ENCODE measurements at regions not wholly inside any gene's neighbourhood (a gene's known extent, or its start where the extent isn't known, plus 50 kb on each side); places are given as distances from the start of the nearest gene placed in this dataset.

- Histone ChIP-seq H3K4me1 (peaks cover 3 to 6% (median 5%) of the 10 kb centered on the region in 3 donors), H3K9me3 (no peaks in the 10 kb centered on the region), H3K27me3 (no peaks in the 10 kb centered on the region), H3K36me3 (no peaks in the 10 kb centered on the region), H3K4me3 (no peak overlapping the region), H3K27ac (no peak overlapping the region)
- DNase-seq (no peak), FAIRE-seq (no peak), ATAC-seq (no peak)
- 83 to 98% methylated on average over 3 of the region's 3 CpGs for WGBS, 2 donors
- TF ChIP-seq, protein P1, sequence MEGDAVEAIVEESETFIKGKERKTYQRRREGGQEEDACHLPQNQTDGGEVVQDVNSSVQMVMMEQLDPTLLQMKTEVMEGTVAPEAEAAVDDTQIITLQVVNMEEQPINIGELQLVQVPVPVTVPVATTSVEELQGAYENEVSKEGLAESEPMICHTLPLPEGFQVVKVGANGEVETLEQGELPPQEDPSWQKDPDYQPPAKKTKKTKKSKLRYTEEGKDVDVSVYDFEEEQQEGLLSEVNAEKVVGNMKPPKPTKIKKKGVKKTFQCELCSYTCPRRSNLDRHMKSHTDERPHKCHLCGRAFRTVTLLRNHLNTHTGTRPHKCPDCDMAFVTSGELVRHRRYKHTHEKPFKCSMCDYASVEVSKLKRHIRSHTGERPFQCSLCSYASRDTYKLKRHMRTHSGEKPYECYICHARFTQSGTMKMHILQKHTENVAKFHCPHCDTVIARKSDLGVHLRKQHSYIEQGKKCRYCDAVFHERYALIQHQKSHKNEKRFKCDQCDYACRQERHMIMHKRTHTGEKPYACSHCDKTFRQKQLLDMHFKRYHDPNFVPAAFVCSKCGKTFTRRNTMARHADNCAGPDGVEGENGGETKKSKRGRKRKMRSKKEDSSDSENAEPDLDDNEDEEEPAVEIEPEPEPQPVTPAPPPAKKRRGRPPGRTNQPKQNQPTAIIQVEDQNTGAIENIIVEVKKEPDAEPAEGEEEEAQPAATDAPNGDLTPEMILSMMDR (IDR thresholded peaks at IDR 0.05) = no peak
- intact Hi-C loops (cut with DNase I) = no loop called here
Observed at GRCh38 chr2:43058726-43059110, 167.7 kb downstream of the ZFP36L2 start.

GRCh38 chr2:43057742-43058725 is 168.4 kb downstream of the ZFP36L2 start:
- FAIRE-seq = no peak
- WGBS, 2 donors = 83 to 85% methylated on average over 20 of the region's 20 CpGs
- TF ChIP-seq, protein P1 (IDR thresholded peaks at IDR 0.05) = no peak
- H3K27ac ChIP-seq = no peak overlapping the region
- H3K4me3 ChIP-seq = no peak overlapping the region
- no peak for ATAC-seq
- no peaks in the 10 kb centered on the region for H3K9me3 ChIP-seq
- DNase-seq = no peak
- H3K36me3 ChIP-seq = no peaks in the 10 kb centered on the region
- intact Hi-C loops (cut with DNase I) = no loop called here
- H3K27me3 ChIP-seq = no peaks in the 10 kb centered on the region
- H3K4me1 ChIP-seq = peaks cover 5 to 10% (median 9%) of the 10 kb centered on the region in 3 donors

GRCh38 chr2:43057026-43057741 is 169.2 kb downstream of the ZFP36L2 start:
- Histone ChIP-seq H3K9me3 (no peaks in the 10 kb centered on the region), H3K4me3 (no peak overlapping the region), H3K36me3 (no peaks in the 10 kb centered on the region), H3K4me1 (peaks cover 5 to 13% (median 10%) of the 10 kb centered on the region in 3 donors), H3K27ac (no peak overlapping the region), H3K27me3 (no peaks in the 10 kb centered on the region)
- ATAC-seq (peak; percentile 63 to 79 (median 73)), FAIRE-seq (no peak), DNase-seq (peak in 5 of 6 donors; percentile 53 to 84 (median 74))
- intact Hi-C loops (cut with DNase I) = no loop called here
- TF ChIP-seq, protein P1 (IDR thresholded peaks at IDR 0.05) = no peak
- 64 to 68% methylated on average over 16 of the region's 16 CpGs for WGBS, 2 donors

DNA sequence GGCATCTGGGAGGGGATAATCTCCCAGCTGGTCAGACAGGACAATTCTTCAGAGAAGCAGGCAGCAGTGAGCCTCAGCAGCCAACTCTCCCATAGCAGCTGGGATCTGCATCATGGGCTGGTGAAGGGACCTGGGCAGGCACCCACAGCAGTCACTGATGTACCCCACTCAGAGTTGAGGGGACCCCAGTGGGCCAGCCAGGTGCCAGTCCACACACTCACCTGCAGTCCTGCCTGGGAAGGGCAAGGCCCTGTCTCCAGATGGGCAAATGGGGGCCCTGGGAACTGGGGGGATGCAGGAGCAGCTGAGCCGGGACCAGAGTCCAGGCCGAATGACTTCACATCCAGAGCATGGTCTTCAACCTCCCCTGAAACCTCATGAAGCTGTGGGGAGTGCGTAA is 170.4 kb downstream of the ZFP36L2 start:
- FAIRE-seq (no peak), ATAC-seq (no peak), DNase-seq (peak in 2 of 6 donors; percentile 33 to 39)
- H3K9me3 ChIP-seq = no peaks in the 10 kb centered on the region
- H3K4me3 ChIP-seq = no peak overlapping the region
- intact Hi-C loops (cut with DNase I) = no loop called here
- no peak overlapping the region for H3K27ac ChIP-seq
- TF ChIP-seq, protein P1 (IDR thresholded peaks at IDR 0.05) = no peak
- 67 to 78% methylated on average over 3 of the region's 3 CpGs for whole genome bisulfite sequencing, 2 donors
- H3K27me3 ChIP-seq = no peaks in the 10 kb centered on the region
- peaks cover 5 to 13% (median 10%) of the 10 kb centered on the region in 3 donors for H3K4me1 ChIP-seq
- H3K36me3 ChIP-seq = no peaks in the 10 kb centered on the region

All from pancreas (tissue), 10 donors.